ENCODE measurements at regions not wholly inside any gene's neighbourhood (a gene's known extent, or its start where the extent isn't known, plus 50 kb on each side); places are given as distances from the start of the nearest gene placed in this dataset.

GRCh38 chr2:185179743-185180142 lies 558.9 kb upstream of the FSIP2 start:
- H3K27me3 Mint-ChIP-seq (ENCODE audit: insufficient read depth) = no peaks in the 10 kb centered on the region
- no peak overlapping the region for H3K4me3 Mint-ChIP-seq
- intact Hi-C loops (cut with micrococcal nuclease) = no loop called here
- DNase-seq (ENCODE audit: low spot score) = no peak
- H3K9me3 Mint-ChIP-seq = no peaks in the 10 kb centered on the region
- no peak overlapping the region for H3K27ac Mint-ChIP-seq
- H3K36me3 Mint-ChIP-seq (ENCODE audit: low read depth) = no peaks in the 10 kb centered on the region
- no peaks in the 10 kb centered on the region for H3K4me1 Mint-ChIP-seq (ENCODE audit: low read depth)

- no peak for DNase-seq (ENCODE audit: low spot score)
- intact Hi-C loops (cut with micrococcal nuclease) = no loop called here
- Mint-ChIP-seq H3K36me3 (ENCODE audit: low read depth) (no peaks in the 10 kb centered on the region), H3K27ac (no peak overlapping the region), H3K27me3 (ENCODE audit: insufficient read depth) (no peaks in the 10 kb centered on the region), H3K9me3 (no peaks in the 10 kb centered on the region), H3K4me3 (no peak overlapping the region), H3K4me1 (ENCODE audit: low read depth) (no peaks in the 10 kb centered on the region)
Measured at GRCh38 chr2:185181901-185182300, 556.7 kb upstream of the FSIP2 start.

GRCh38 chr2:185185044-185185443 lies 553.6 kb upstream of the FSIP2 start:
- Mint-ChIP-seq H3K27ac (no peak overlapping the region), H3K4me3 (no peak overlapping the region), H3K36me3 (ENCODE audit: low read depth) (no peaks in the 10 kb centered on the region), H3K9me3 (no peaks in the 10 kb centered on the region), H3K4me1 (ENCODE audit: low read depth) (no peaks in the 10 kb centered on the region), H3K27me3 (ENCODE audit: insufficient read depth) (no peaks in the 10 kb centered on the region)
- no peak for DNase-seq (ENCODE audit: low spot score)
- intact Hi-C loops (cut with micrococcal nuclease) = no loop called here

GRCh38 chr2:185187421-185187820 lies 551.2 kb upstream of the FSIP2 start:
- intact Hi-C loops (cut with micrococcal nuclease) = no loop called here
- no peak overlapping the region for H3K27ac Mint-ChIP-seq
- no peak for DNase-seq (ENCODE audit: low spot score)
- no peak overlapping the region for H3K4me3 Mint-ChIP-seq
- H3K27me3 Mint-ChIP-seq (ENCODE audit: insufficient read depth) = no peaks in the 10 kb centered on the region
- H3K36me3 Mint-ChIP-seq (ENCODE audit: low read depth) = no peaks in the 10 kb centered on the region
- no peaks in the 10 kb centered on the region for H3K9me3 Mint-ChIP-seq
- no peaks in the 10 kb centered on the region for H3K4me1 Mint-ChIP-seq (ENCODE audit: low read depth)

GRCh38 chr2:185188656-185189055 lies 549.9 kb upstream of the FSIP2 start:
- DNase-seq (ENCODE audit: low spot score) = no peak
- no peaks in the 10 kb centered on the region for H3K4me1 Mint-ChIP-seq (ENCODE audit: low read depth)
- intact Hi-C loops (cut with micrococcal nuclease) = no loop called here
- H3K27me3 Mint-ChIP-seq (ENCODE audit: insufficient read depth) = no peaks in the 10 kb centered on the region
- no peak overlapping the region for H3K27ac Mint-ChIP-seq
- no peaks in the 10 kb centered on the region for H3K36me3 Mint-ChIP-seq (ENCODE audit: low read depth)
- no peak overlapping the region for H3K4me3 Mint-ChIP-seq
- H3K9me3 Mint-ChIP-seq = no peaks in the 10 kb centered on the region

GRCh38 chr2:185201063-185201462 lies 537.5 kb upstream of the FSIP2 start:
- no peaks in the 10 kb centered on the region for H3K27me3 Mint-ChIP-seq (ENCODE audit: insufficient read depth)
- H3K4me3 Mint-ChIP-seq = no peak overlapping the region
- intact Hi-C loops (cut with micrococcal nuclease) = no loop called here
- no peak for DNase-seq (ENCODE audit: low spot score)
- no peaks in the 10 kb centered on the region for H3K9me3 Mint-ChIP-seq
- H3K4me1 Mint-ChIP-seq (ENCODE audit: low read depth) = no peaks in the 10 kb centered on the region
- no peak overlapping the region for H3K27ac Mint-ChIP-seq
- no peaks in the 10 kb centered on the region for H3K36me3 Mint-ChIP-seq (ENCODE audit: low read depth)

GRCh38 chr2:185202381-185202780 lies 536.2 kb upstream of the FSIP2 start:
- Mint-ChIP-seq H3K4me3 (no peak overlapping the region), H3K4me1 (ENCODE audit: low read depth) (no peaks in the 10 kb centered on the region), H3K36me3 (ENCODE audit: low read depth) (no peaks in the 10 kb centered on the region), H3K27ac (no peak overlapping the region), H3K9me3 (no peaks in the 10 kb centered on the region), H3K27me3 (ENCODE audit: insufficient read depth) (no peaks in the 10 kb centered on the region)
- intact Hi-C loops (cut with micrococcal nuclease) = no loop called here
- DNase-seq (ENCODE audit: low spot score) = no peak

- Mint-ChIP-seq H3K27me3 (ENCODE audit: insufficient read depth) (no peaks in the 10 kb centered on the region), H3K27ac (no peak overlapping the region), H3K9me3 (no peaks in the 10 kb centered on the region), H3K4me3 (no peak overlapping the region), H3K4me1 (ENCODE audit: low read depth) (no peaks in the 10 kb centered on the region), H3K36me3 (ENCODE audit: low read depth) (no peaks in the 10 kb centered on the region)
- intact Hi-C loops (cut with micrococcal nuclease) = no loop called here
- no peak for DNase-seq (ENCODE audit: low spot score)
Measured at GRCh38 chr2:185202945-185203528, 535.6 kb upstream of the FSIP2 start.

- H3K4me1 Mint-ChIP-seq (ENCODE audit: low read depth) = no peaks in the 10 kb centered on the region
- H3K27me3 Mint-ChIP-seq (ENCODE audit: insufficient read depth) = no peaks in the 10 kb centered on the region
- no peak overlapping the region for H3K4me3 Mint-ChIP-seq
- H3K36me3 Mint-ChIP-seq (ENCODE audit: low read depth) = no peaks in the 10 kb centered on the region
- no peak overlapping the region for H3K27ac Mint-ChIP-seq
- intact Hi-C loops (cut with micrococcal nuclease) = no loop called here
- no peaks in the 10 kb centered on the region for H3K9me3 Mint-ChIP-seq
- no peak for DNase-seq (ENCODE audit: low spot score)
Measured at GRCh38 chr2:185208261-185208660, 530.3 kb upstream of the FSIP2 start.

- H3K4me1 Mint-ChIP-seq (ENCODE audit: low read depth) = no peaks in the 10 kb centered on the region
- H3K4me3 Mint-ChIP-seq = no peak overlapping the region
- no peaks in the 10 kb centered on the region for H3K36me3 Mint-ChIP-seq (ENCODE audit: low read depth)
- H3K9me3 Mint-ChIP-seq = no peaks in the 10 kb centered on the region
- intact Hi-C loops (cut with micrococcal nuclease) = no loop called here
- H3K27me3 Mint-ChIP-seq (ENCODE audit: insufficient read depth) = no peaks in the 10 kb centered on the region
- no peak overlapping the region for H3K27ac Mint-ChIP-seq
- no peak for DNase-seq (ENCODE audit: low spot score)
Measured at GRCh38 chr2:185215497-185215896, 523.1 kb upstream of the FSIP2 start.

GRCh38 chr2:185219981-185220380 lies 518.6 kb upstream of the FSIP2 start:
- no peak for DNase-seq (ENCODE audit: low spot score)
- intact Hi-C loops (cut with micrococcal nuclease) = no loop called here
- Mint-ChIP-seq H3K27me3 (ENCODE audit: insufficient read depth) (no peaks in the 10 kb centered on the region), H3K4me1 (ENCODE audit: low read depth) (no peaks in the 10 kb centered on the region), H3K9me3 (no peaks in the 10 kb centered on the region), H3K36me3 (ENCODE audit: low read depth) (no peaks in the 10 kb centered on the region), H3K27ac (no peak overlapping the region), H3K4me3 (no peak overlapping the region)

- intact Hi-C loops (cut with micrococcal nuclease) = no loop called here
- Mint-ChIP-seq H3K4me3 (no peak overlapping the region), H3K9me3 (no peaks in the 10 kb centered on the region), H3K27me3 (ENCODE audit: insufficient read depth) (no peaks in the 10 kb centered on the region), H3K27ac (no peak overlapping the region), H3K4me1 (ENCODE audit: low read depth) (no peaks in the 10 kb centered on the region), H3K36me3 (ENCODE audit: low read depth) (no peaks in the 10 kb centered on the region)
- no peak for DNase-seq (ENCODE audit: low spot score)
Measured at GRCh38 chr2:185222311-185222710, 516.3 kb upstream of the FSIP2 start.

GRCh38 chr2:185227391-185227790 lies 511.2 kb upstream of the FSIP2 start:
- no peak overlapping the region for H3K27ac Mint-ChIP-seq
- H3K4me1 Mint-ChIP-seq (ENCODE audit: low read depth) = no peaks in the 10 kb centered on the region
- intact Hi-C loops (cut with micrococcal nuclease) = no loop called here
- no peak overlapping the region for H3K4me3 Mint-ChIP-seq
- H3K9me3 Mint-ChIP-seq = no peaks in the 10 kb centered on the region
- no peaks in the 10 kb centered on the region for H3K36me3 Mint-ChIP-seq (ENCODE audit: low read depth)
- H3K27me3 Mint-ChIP-seq (ENCODE audit: insufficient read depth) = no peaks in the 10 kb centered on the region
- no peak for DNase-seq (ENCODE audit: low spot score)

GRCh38 chr2:185239491-185239890 lies 499.1 kb upstream of the FSIP2 start:
- DNase-seq (ENCODE audit: low spot score) = no peak
- Mint-ChIP-seq H3K9me3 (peaks cover 3% of the 10 kb centered on the region), H3K27me3 (ENCODE audit: insufficient read depth) (no peaks in the 10 kb centered on the region), H3K4me1 (ENCODE audit: low read depth) (no peaks in the 10 kb centered on the region), H3K4me3 (no peak overlapping the region), H3K27ac (no peak overlapping the region), H3K36me3 (ENCODE audit: low read depth) (no peaks in the 10 kb centered on the region)
- intact Hi-C loops (cut with micrococcal nuclease) = no loop called here
